K562 (cell line): ENCODE measurements at regions not wholly inside any gene's neighbourhood (a gene's known extent, or its start where the extent isn't known, plus 50 kb on each side); places are given as distances from the start of the nearest gene placed in this dataset.

ENCODE experiments used
- ATAC-seq: fragments of 200-7000 bp; cut with Tn5 transposase; 3 replicates; pipeline ENCODE4 v1.9.1; 2020; ENCODE audit warnings: moderate library complexity
- BruUV-seq: library from RNA; stranded (reverse); fragments of 400-500 nt; replicated peaks from 2 replicates; lab custom pipeline; 2021; lab: Mats Ljungman, UMichigan
- CTCF ChIA-PET: fragments of 300-600 bp; formaldehyde crosslinking; extraction: SDS; loops from one replicate; lab custom pipeline; 2021; ENCODE audit warnings: low intra/inter-chr PET ratio; lab: Yijun Ruan, JAX
- POLR2A ChIA-PET: fragments of 300-600, 350-650 bp; sonication (Branson Sonifier 250); formaldehyde crosslinking; extraction: SDS; loops from one replicate; lab custom pipeline; 2021; ENCODE audit warnings: antibody characterized with exemption, inconsistent platforms; lab: Yijun Ruan, JAX
- DNase-seq, 4 experiments: peaks; one replicate each; pipeline versions ENCODE4 v3.0.0 to v3.0.0-alpha.2; 2011 to 2018; ENCODE audit warnings: low spot score in 3 of 4, mixed read lengths in 3 of 4; ENCODE audit errors: extremely low read depth in 1 of 4
- FAIRE-seq: peaks from 2 replicates; lab custom pipeline; 2011; peaks lifted over from hg19 to GRCh38; lab: Jason Lieb, UNC
- H2AFZ ChIP-seq: 2 replicates; pipeline ENCODE4 v1.6.0; 2011; ENCODE audit warnings: low read depth, low read length, control low read depth, inconsistent platforms
- H3K27ac ChIP-seq: fragments of 200-600 bp; 3 replicates; pipeline ENCODE4 v1.8.0; 2011; ENCODE audit warnings: low read depth, mild to moderate bottlenecking, control low read depth, inconsistent platforms, low read length, moderate library complexity, mixed read lengths; ENCODE audit errors: extremely low read depth
- H3K27me3 ChIP-seq, 2 experiments: fragments of 300-600 bp in 1 of 2; 2 replicates in 1 of 2; 3 replicates in 1 of 2; pipeline versions ENCODE4 v1.6.0 to v1.8.0; 2011; ENCODE audit warnings: inconsistent platforms in 2 of 2, low read length in 2 of 2, mild to moderate bottlenecking in 1 of 2, mixed read lengths in 1 of 2, moderate library complexity in 1 of 2; ENCODE audit not compliant: control insufficient read depth in 2 of 2, insufficient read depth in 2 of 2
- H3K36me3 ChIP-seq: fragments of 300-600 bp; 3 replicates; pipeline ENCODE4 v1.8.0; 2011; ENCODE audit warnings: mild to moderate bottlenecking, low read length, inconsistent platforms; ENCODE audit not compliant: control insufficient read depth, insufficient read depth
- H3K4me1 ChIP-seq, 2 experiments: fragments of 200-600 bp in 1 of 2; replicated peaks in 1 of 2; 2 replicates in 1 of 2; 3 replicates in 1 of 2; pipeline versions ENCODE4 v1.5.1 to v1.8.0; 2011; ENCODE audit warnings: inconsistent platforms in 2 of 2, low read length in 2 of 2, mild to moderate bottlenecking in 1 of 2, mixed read lengths in 1 of 2, moderate library complexity in 1 of 2; ENCODE audit not compliant: control insufficient read depth in 2 of 2, insufficient read depth in 2 of 2
- H3K4me2 ChIP-seq: 2 replicates; pipeline ENCODE4 v1.6.1; 2011; ENCODE audit warnings: low read length, control low read depth, inconsistent platforms, mixed read lengths; ENCODE audit not compliant: insufficient read depth
- H3K4me3 ChIP-seq: fragments of 200-600 bp; sonication (generic), shearing (Covaris generic); 2 replicates; pipeline ENCODE4 v1.5.1; 2016; ENCODE audit warnings: control low read depth, inconsistent platforms
- H3K79me2 ChIP-seq: fragments of 200-600 bp; 3 replicates; pipeline ENCODE4 v1.8.0; 2011; ENCODE audit warnings: low read length, inconsistent platforms; ENCODE audit not compliant: control insufficient read depth, insufficient read depth
- H3K9ac ChIP-seq, 2 experiments: 2 replicates each; pipeline versions ENCODE4 v1.6.0 to v1.6.1; 2011; ENCODE audit warnings: low read depth in 2 of 2, low read length in 2 of 2, control low read depth in 1 of 2, inconsistent platforms in 1 of 2, mild to moderate bottlenecking in 1 of 2, mixed read lengths in 1 of 2; ENCODE audit not compliant: insufficient read depth in 1 of 2
- H3K9me1 ChIP-seq: one replicate; pipeline ENCODE4 v1.6.0; 2011; ENCODE audit warnings: inconsistent platforms, mild to moderate bottlenecking, low read length, moderate library complexity; ENCODE audit not compliant: control insufficient read depth, insufficient read depth
- H3K9me3 ChIP-seq: replicated peaks from 2 replicates; pipeline ENCODE4 v1.5.1; 2011; ENCODE audit warnings: low read depth, low read length, inconsistent platforms; ENCODE audit not compliant: control insufficient read depth, insufficient read depth
- H4K20me1 ChIP-seq: replicated peaks from 2 replicates; pipeline ENCODE4 v1.6.1; 2011; ENCODE audit warnings: low read length, inconsistent platforms, mixed read lengths; ENCODE audit not compliant: control insufficient read depth, insufficient read depth
- BACH1 ChIP-seq: fragments of 200-800 bp; sonication (Bioruptor generic); IDR thresholded peaks from 2 replicates; pipeline ENCODE4 v1.6.1; 2016; ENCODE audit warnings: missing genetic modification characterization, missing compliant biosample characterization
- PHF21A ChIP-seq: fragments of 450-650 bp; IDR thresholded peaks from 2 replicates; pipeline ENCODE4 v1.6.1; 2017; ENCODE audit warnings: low read depth, borderline replicate concordance
- WGBS: fragments of 100-300 bp; shearing (Covaris generic); methylation state at CpG from one replicate; pipeline ENCODE4 v1.1.6; 2016; ENCODE audit warnings: low coverage, mixed read lengths; ENCODE audit not compliant: insufficient coverage; ENCODE audit errors: missing lambda C conversion rate; 5-methylcytosine and 5-hydroxymethylcytosine counted together
- in situ Hi-C: fragments of 300-500 bp; cut with MboI; formaldehyde crosslinking; loops from 4 replicates; pipeline ENCODE4 v1.15.0; 2018; ENCODE audit warnings: inconsistent platforms, mixed read lengths
- intact Hi-C: fragments of 100-400 bp; cut with micrococcal nuclease; formaldehyde crosslinking; loops from 2 replicates; pipeline ENCODE4 v1.14.2; 2022
- TF ChIP-seq, protein P1 (sequence below): fragments of 250-450 bp; sonication (Bioruptor Pico); IDR thresholded peaks from 2 replicates; pipeline ENCODE4 v1.8.0; 2022; ENCODE audit warnings: inconsistent platforms
- TF ChIP-seq, protein P2 (sequence below), 2 experiments: IDR thresholded peaks; 2 replicates each; pipeline ENCODE4 v1.6.1; 2011; ENCODE audit warnings: borderline replicate concordance in 1 of 2, control low read depth in 1 of 2, low read depth in 1 of 2, low read length in 1 of 2, mild to moderate bottlenecking in 1 of 2, mixed read lengths in 1 of 2, moderate library complexity in 1 of 2; ENCODE audit not compliant: insufficient read depth in 1 of 2, insufficient read length in 1 of 2, poor library complexity in 1 of 2, severe bottlenecking in 1 of 2; ENCODE audit errors: extremely low read depth in 1 of 2

DNA sequence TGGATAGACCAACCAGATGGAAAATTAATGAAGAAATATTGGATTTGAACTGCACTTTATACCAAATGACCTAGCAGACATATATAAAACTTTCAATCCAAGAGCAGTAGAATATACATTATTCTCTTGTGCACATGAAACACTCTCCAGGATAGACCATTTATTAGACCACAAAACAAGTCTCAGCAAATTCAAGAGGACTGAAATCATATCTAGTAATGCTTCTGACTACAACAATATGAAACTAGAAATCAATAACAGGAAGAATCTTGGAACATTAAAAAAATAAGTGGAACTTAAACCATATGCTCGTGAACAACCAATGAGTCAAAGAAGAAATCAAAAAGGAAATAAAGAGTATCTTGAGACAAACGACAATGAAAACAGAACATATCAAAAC lies 150.0 kb upstream of the CD180 start:
- intact Hi-C loops (no loop called here), in situ Hi-C loops (no loop called here)
- Histone ChIP-seq H3K79me2 (no peaks in the 10 kb centered on the region), H3K4me3 (no peak overlapping the region), H3K9ac (no peak overlapping the region), H3K36me3 (no peaks in the 10 kb centered on the region), H3K4me1 (no peaks in the 10 kb centered on the region), H3K4me2 (no peak overlapping the region), H3K27ac (no peak overlapping the region), H4K20me1 (no peaks in the 10 kb centered on the region), H2AFZ (no peak overlapping the region), H3K27me3 (no peaks in the 10 kb centered on the region; a peak in 1 of 5 replicates), H3K9me3 (no peaks in the 10 kb centered on the region), H3K9me1 (no peaks in the 10 kb centered on the region)
- no peak for FAIRE-seq
- POLR2A ChIA-PET, result no interaction called here
- no TSS peak for BruUV-seq
- ATAC-seq, result no peak
- CTCF ChIA-PET, result no interaction called here
- no peak for DNase-seq
- TF ChIP-seq, protein P1, sequence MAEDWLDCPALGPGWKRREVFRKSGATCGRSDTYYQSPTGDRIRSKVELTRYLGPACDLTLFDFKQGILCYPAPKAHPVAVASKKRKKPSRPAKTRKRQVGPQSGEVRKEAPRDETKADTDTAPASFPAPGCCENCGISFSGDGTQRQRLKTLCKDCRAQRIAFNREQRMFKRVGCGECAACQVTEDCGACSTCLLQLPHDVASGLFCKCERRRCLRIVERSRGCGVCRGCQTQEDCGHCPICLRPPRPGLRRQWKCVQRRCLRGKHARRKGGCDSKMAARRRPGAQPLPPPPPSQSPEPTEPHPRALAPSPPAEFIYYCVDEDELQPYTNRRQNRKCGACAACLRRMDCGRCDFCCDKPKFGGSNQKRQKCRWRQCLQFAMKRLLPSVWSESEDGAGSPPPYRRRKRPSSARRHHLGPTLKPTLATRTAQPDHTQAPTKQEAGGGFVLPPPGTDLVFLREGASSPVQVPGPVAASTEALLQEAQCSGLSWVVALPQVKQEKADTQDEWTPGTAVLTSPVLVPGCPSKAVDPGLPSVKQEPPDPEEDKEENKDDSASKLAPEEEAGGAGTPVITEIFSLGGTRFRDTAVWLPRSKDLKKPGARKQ, result no peak
- TF ChIP-seq, protein P2, sequence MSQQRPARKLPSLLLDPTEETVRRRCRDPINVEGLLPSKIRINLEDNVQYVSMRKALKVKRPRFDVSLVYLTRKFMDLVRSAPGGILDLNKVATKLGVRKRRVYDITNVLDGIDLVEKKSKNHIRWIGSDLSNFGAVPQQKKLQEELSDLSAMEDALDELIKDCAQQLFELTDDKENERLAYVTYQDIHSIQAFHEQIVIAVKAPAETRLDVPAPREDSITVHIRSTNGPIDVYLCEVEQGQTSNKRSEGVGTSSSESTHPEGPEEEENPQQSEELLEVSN (IDR thresholded peaks at IDR 0.05; ENCODE audit: borderline replicate concordance in 1 of 2, extremely low read depth in 1 of 2, insufficient read depth in 1 of 2, insufficient read length in 1 of 2, low read depth in 1 of 2, low read length in 1 of 2, poor library complexity in 1 of 2, severe bottlenecking in 1 of 2), result no peak
- TF ChIP-seq BACH1 (tag) (no peak), PHF21A (no peak)
- TF ChIP-seq, all 486 proteins: peak for 0
- WGBS, result 0% methylated on average over 2 of the region's 2 CpGs
